ENCODE measurements at regions not wholly inside any gene's neighbourhood (a gene's known extent, or its start where the extent isn't known, plus 50 kb on each side); places are given as distances from the start of the nearest gene placed in this dataset.

DNA sequence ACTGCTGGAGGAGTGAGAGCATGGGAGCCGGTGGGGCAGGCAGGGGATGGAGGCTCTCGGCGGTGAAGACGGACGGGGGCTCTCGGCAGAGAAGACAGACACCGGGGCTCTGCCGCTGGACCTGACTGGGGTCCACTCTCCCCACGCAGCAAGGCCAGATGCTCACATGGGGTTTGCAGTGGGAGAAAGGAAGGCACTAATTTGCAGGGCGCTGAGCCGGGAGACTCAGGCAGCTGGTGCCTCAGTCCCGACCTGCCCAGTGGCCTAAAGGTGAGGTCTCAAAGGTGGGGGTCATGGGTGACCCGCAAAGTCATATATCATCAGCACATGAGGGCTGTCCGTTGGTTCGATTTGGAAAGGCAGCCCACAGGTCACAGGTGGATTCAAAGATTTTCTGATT, 187.3 kb downstream of the ERMARD start:
- Histone ChIP-seq H3K23ac (ENCODE audit: low read length) (no peak overlapping the region), H3K4me2 (ENCODE audit: low read length) (no peak overlapping the region), H2BK120ac (ENCODE audit: insufficient read depth, low read length, poor library complexity) (no peak overlapping the region), H3K9me3 (ENCODE audit: insufficient read depth, low read depth, low read length) (peaks cover 3% of the 10 kb centered on the region), H3K79me2 (ENCODE audit: control insufficient read depth, insufficient read depth, low read length, poor library complexity) (no peaks in the 10 kb centered on the region), H3K14ac (ENCODE audit: low read length) (no peak overlapping the region), H2BK12ac (ENCODE audit: low read length) (no peak overlapping the region), H3K79me1 (ENCODE audit: low read length) (peaks cover 3% of the 10 kb centered on the region), H3K4me1 (ENCODE audit: control insufficient read depth in 1 of 2, insufficient read depth in 2 of 2, low read length in 2 of 2) (peaks cover 11 to 14% of the 10 kb centered on the region in 2 experiments), H3K18ac (ENCODE audit: low read length) (no peak overlapping the region), H2AFZ (ENCODE audit: insufficient read depth, low read length, poor library complexity) (no peak overlapping the region), H3K4me3 (ENCODE audit: low read depth, low read length) (no peak overlapping the region), H4K91ac (ENCODE audit: low read depth, low read length) (no peak overlapping the region), H3K27ac (ENCODE audit: low read depth, low read length) (no peak overlapping the region), H2BK5ac (ENCODE audit: low read depth, low read length, poor library complexity) (no peak overlapping the region), H4K8ac (ENCODE audit: low read depth, low read length) (no peak overlapping the region), H4K12ac (ENCODE audit: low read depth, low read length) (no peak overlapping the region), H2AK5ac (ENCODE audit: low read length) (no peak overlapping the region), H3K4ac (ENCODE audit: low read depth, low read length) (no peak overlapping the region), H3K9ac (ENCODE audit: low read length) (no peak overlapping the region), H3K27me3 (ENCODE audit: insufficient read depth, low read length) (no peaks in the 10 kb centered on the region), H3K36me3 (ENCODE audit: control insufficient read depth in 1 of 2, insufficient read depth in 2 of 2, low read length in 2 of 2) (no peaks in the 10 kb centered on the region)
- no peak for DNase-seq
- no CpG with 5 or more reads among the region's 15 CpGs for WGBS (ENCODE audit: extremely low coverage, insufficient coverage, insufficient read length)

GRCh38 chr6:169938262-169938701, 186.9 kb downstream of the ERMARD start:
- H2BK12ac ChIP-seq (ENCODE audit: low read length) = no peak overlapping the region
- no peak overlapping the region for H3K4me2 ChIP-seq (ENCODE audit: low read length)
- DNase-seq = no peak
- no peak overlapping the region for H2AK5ac ChIP-seq (ENCODE audit: low read length)
- no peaks in the 10 kb centered on the region for H3K79me2 ChIP-seq (ENCODE audit: control insufficient read depth, insufficient read depth, low read length, poor library complexity)
- H3K4me3 ChIP-seq (ENCODE audit: low read depth, low read length) = no peak overlapping the region
- no peak overlapping the region for H2AFZ ChIP-seq (ENCODE audit: insufficient read depth, low read length, poor library complexity)
- H3K9ac ChIP-seq (ENCODE audit: low read length) = no peak overlapping the region
- H3K4me1 ChIP-seq (ENCODE audit: control insufficient read depth in 1 of 2, insufficient read depth in 2 of 2, low read length in 2 of 2) = peaks cover 15 to 18% of the 10 kb centered on the region in 2 experiments
- no peak overlapping the region for H3K4ac ChIP-seq (ENCODE audit: low read depth, low read length)
- H4K12ac ChIP-seq (ENCODE audit: low read depth, low read length) = no peak overlapping the region
- H4K8ac ChIP-seq (ENCODE audit: low read depth, low read length) = no peak overlapping the region
- no peaks in the 10 kb centered on the region for H3K36me3 ChIP-seq (ENCODE audit: control insufficient read depth in 1 of 2, insufficient read depth in 2 of 2, low read length in 2 of 2)
- no CpG with 5 or more reads among the region's 14 CpGs for WGBS (ENCODE audit: extremely low coverage, insufficient coverage, insufficient read length)
- H3K18ac ChIP-seq (ENCODE audit: low read length) = no peak overlapping the region
- no peak overlapping the region for H2BK5ac ChIP-seq (ENCODE audit: low read depth, low read length, poor library complexity)
- no peak overlapping the region for H3K27ac ChIP-seq (ENCODE audit: low read depth, low read length)
- peaks cover 3% of the 10 kb centered on the region for H3K79me1 ChIP-seq (ENCODE audit: low read length)
- H3K23ac ChIP-seq (ENCODE audit: low read length) = no peak overlapping the region
- H2BK120ac ChIP-seq (ENCODE audit: insufficient read depth, low read length, poor library complexity) = no peak overlapping the region
- H3K27me3 ChIP-seq (ENCODE audit: insufficient read depth, low read length) = no peaks in the 10 kb centered on the region
- H3K9me3 ChIP-seq (ENCODE audit: insufficient read depth, low read depth, low read length) = no peaks in the 10 kb centered on the region
- H4K91ac ChIP-seq (ENCODE audit: low read depth, low read length) = peak overlapping the region; percentile 30
- no peak overlapping the region for H3K14ac ChIP-seq (ENCODE audit: low read length)

GRCh38 chr6:169937389-169938261, 186.2 kb downstream of the ERMARD start:
- no peaks in the 10 kb centered on the region for H3K36me3 ChIP-seq (ENCODE audit: control insufficient read depth in 1 of 2, insufficient read depth in 2 of 2, low read length in 2 of 2)
- H3K4me3 ChIP-seq (ENCODE audit: low read depth, low read length) = no peak overlapping the region
- H2BK12ac ChIP-seq (ENCODE audit: low read length) = no peak overlapping the region
- no CpG with 5 or more reads among the region's 23 CpGs for WGBS (ENCODE audit: extremely low coverage, insufficient coverage, insufficient read length)
- no peak overlapping the region for H2AK5ac ChIP-seq (ENCODE audit: low read length)
- no peak for DNase-seq
- no peak overlapping the region for H3K9ac ChIP-seq (ENCODE audit: low read length)
- no peak overlapping the region for H3K18ac ChIP-seq (ENCODE audit: low read length)
- no peak overlapping the region for H3K23ac ChIP-seq (ENCODE audit: low read length)
- no peak overlapping the region for H4K8ac ChIP-seq (ENCODE audit: low read depth, low read length)
- H4K12ac ChIP-seq (ENCODE audit: low read depth, low read length) = no peak overlapping the region
- no peak overlapping the region for H2AFZ ChIP-seq (ENCODE audit: insufficient read depth, low read length, poor library complexity)
- peak overlapping the region; percentile 10 for H4K91ac ChIP-seq (ENCODE audit: low read depth, low read length)
- H3K4me2 ChIP-seq (ENCODE audit: low read length) = no peak overlapping the region
- no peaks in the 10 kb centered on the region for H3K9me3 ChIP-seq (ENCODE audit: insufficient read depth, low read depth, low read length)
- no peak overlapping the region for H3K27ac ChIP-seq (ENCODE audit: low read depth, low read length)
- H3K4me1 ChIP-seq (ENCODE audit: control insufficient read depth in 1 of 2, insufficient read depth in 2 of 2, low read length in 2 of 2) = peaks cover 16 to 23% of the 10 kb centered on the region in 2 experiments
- H2BK120ac ChIP-seq (ENCODE audit: insufficient read depth, low read length, poor library complexity) = no peak overlapping the region
- H3K14ac ChIP-seq (ENCODE audit: low read length) = no peak overlapping the region
- H3K27me3 ChIP-seq (ENCODE audit: insufficient read depth, low read length) = no peaks in the 10 kb centered on the region
- no peak overlapping the region for H2BK5ac ChIP-seq (ENCODE audit: low read depth, low read length, poor library complexity)
- H3K79me1 ChIP-seq (ENCODE audit: low read length) = peaks cover 3% of the 10 kb centered on the region
- no peak overlapping the region for H3K4ac ChIP-seq (ENCODE audit: low read depth, low read length)
- H3K79me2 ChIP-seq (ENCODE audit: control insufficient read depth, insufficient read depth, low read length, poor library complexity) = no peaks in the 10 kb centered on the region

DNA sequence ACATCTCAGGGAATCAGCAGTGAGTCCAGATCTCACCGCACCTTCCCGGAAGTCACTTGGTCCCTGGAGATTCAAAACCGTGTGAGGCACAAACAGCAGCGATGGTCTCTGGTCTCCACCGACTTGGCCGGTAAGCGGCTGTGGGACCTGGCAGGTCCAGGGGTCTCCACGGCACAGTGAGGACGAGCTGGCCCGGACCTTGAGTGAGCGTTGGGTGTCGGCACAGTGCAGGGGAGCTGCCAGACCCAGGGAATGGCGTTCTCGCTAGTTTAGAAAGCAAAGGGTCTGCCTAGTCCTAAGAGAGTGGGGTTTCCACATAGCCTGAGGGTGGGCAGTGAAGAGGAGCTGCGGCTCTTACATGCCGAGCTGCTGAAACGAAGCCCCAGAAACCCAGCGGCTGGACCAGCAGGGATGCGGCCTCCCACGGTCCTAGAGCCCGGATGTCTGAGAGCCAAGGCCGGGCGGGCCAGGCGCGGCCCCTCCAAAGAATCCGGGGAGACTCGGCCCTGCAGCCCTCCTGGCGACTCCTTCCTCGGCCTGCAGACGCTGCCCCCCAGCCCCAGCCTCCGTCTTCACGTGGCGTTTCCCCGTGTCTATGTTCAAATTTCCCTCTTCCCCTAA, 185.0 kb downstream of the ERMARD start:
- Histone ChIP-seq H2BK5ac (ENCODE audit: low read depth, low read length, poor library complexity) (no peak overlapping the region), H3K4ac (ENCODE audit: low read depth, low read length) (no peak overlapping the region), H3K9me3 (ENCODE audit: insufficient read depth, low read depth, low read length) (no peaks in the 10 kb centered on the region), H3K18ac (ENCODE audit: low read length) (no peak overlapping the region), H2BK12ac (ENCODE audit: low read length) (no peak overlapping the region), H2AK5ac (ENCODE audit: low read length) (no peak overlapping the region), H3K9ac (ENCODE audit: low read length) (no peak overlapping the region), H4K12ac (ENCODE audit: low read depth, low read length) (no peak overlapping the region), H3K27me3 (ENCODE audit: insufficient read depth, low read length) (no peaks in the 10 kb centered on the region), H3K36me3 (ENCODE audit: control insufficient read depth in 1 of 2, insufficient read depth in 2 of 2, low read length in 2 of 2) (no peaks in the 10 kb centered on the region), H4K8ac (ENCODE audit: low read depth, low read length) (no peak overlapping the region), H3K4me2 (ENCODE audit: low read length) (no peak overlapping the region), H3K27ac (ENCODE audit: low read depth, low read length) (no peak overlapping the region), H4K91ac (ENCODE audit: low read depth, low read length) (no peak overlapping the region), H3K79me2 (ENCODE audit: control insufficient read depth, insufficient read depth, low read length, poor library complexity) (no peaks in the 10 kb centered on the region), H2BK120ac (ENCODE audit: insufficient read depth, low read length, poor library complexity) (no peak overlapping the region), H2AFZ (ENCODE audit: insufficient read depth, low read length, poor library complexity) (no peak overlapping the region), H3K14ac (ENCODE audit: low read length) (no peak overlapping the region), H3K4me1 (ENCODE audit: control insufficient read depth in 1 of 2, insufficient read depth in 2 of 2, low read length in 2 of 2) (peaks cover 20 to 27% of the 10 kb centered on the region in 2 experiments), H3K23ac (ENCODE audit: low read length) (no peak overlapping the region), H3K79me1 (ENCODE audit: low read length) (peaks cover 3% of the 10 kb centered on the region), H3K4me3 (ENCODE audit: low read depth, low read length) (no peak overlapping the region)
- no CpG with 5 or more reads among the region's 34 CpGs for WGBS (ENCODE audit: extremely low coverage, insufficient coverage, insufficient read length)
- no peak for DNase-seq

All from trophoblast cell (in vitro differentiated cells and primary cell).